Mucosa of descending colon (tissue), 3 donors: ENCODE measurements at regions not wholly inside any gene's neighbourhood (a gene's known extent, or its start where the extent isn't known, plus 50 kb on each side); places are given as distances from the start of the nearest gene placed in this dataset.
A peak's percentile ranks its signal among the peaks of the same experiment; 100 is the strongest.

Experiments
- ATAC-seq: fragments of 200-7000 bp; cut with Tn5 transposase; one replicate; pipeline ENCODE4 v1.9.1; 2020; ENCODE audit warnings: mild to moderate bottlenecking, moderate library complexity
- DNase-seq, 3 donors: peaks; one replicate each; pipeline ENCODE4 v3.0.0-alpha.2; 2020
- H3K36me3 ChIP-seq: fragments of 200-600 bp; one replicate; pipeline ENCODE4 v1.8.0; 2021; ENCODE audit warnings: low read depth, mild to moderate bottlenecking
- H3K4me1 ChIP-seq: fragments of 200-600 bp; one replicate; pipeline ENCODE4 v1.8.0; 2021; ENCODE audit warnings: low read depth, mild to moderate bottlenecking
- H3K4me3 ChIP-seq: fragments of 200-600 bp; one replicate; pipeline ENCODE4 v1.8.0; 2021; ENCODE audit warnings: mild to moderate bottlenecking
- H3K9me3 ChIP-seq: fragments of 200-600 bp; one replicate; pipeline ENCODE4 v1.8.0; 2021; ENCODE audit warnings: mild to moderate bottlenecking
- intact Hi-C, 2 donors: fragments of 100-400 bp; cut with DNase I in 1 of 2; cut with micrococcal nuclease in 1 of 2; formaldehyde crosslinking; loops; one replicate each; pipeline versions ENCODE4 v1.11.0 to v1.11.1; 2022; cut with DNase I, micrococcal nuclease
- TF ChIP-seq, protein P1 (sequence below): fragments of 200-600 bp; IDR thresholded peaks from one replicate; pipeline ENCODE4 v1.8.0; 2022; ENCODE audit warnings: antibody characterized with exemption, mild to moderate bottlenecking
- donor health status: DM: no; HTN: no; CAD: no; lungs with moderate emphysema.
- donor health status: DM: no; HTN: no; CAD: no.
- donor health status: DM: no; HTN: yes; CAD: no.

DNA sequence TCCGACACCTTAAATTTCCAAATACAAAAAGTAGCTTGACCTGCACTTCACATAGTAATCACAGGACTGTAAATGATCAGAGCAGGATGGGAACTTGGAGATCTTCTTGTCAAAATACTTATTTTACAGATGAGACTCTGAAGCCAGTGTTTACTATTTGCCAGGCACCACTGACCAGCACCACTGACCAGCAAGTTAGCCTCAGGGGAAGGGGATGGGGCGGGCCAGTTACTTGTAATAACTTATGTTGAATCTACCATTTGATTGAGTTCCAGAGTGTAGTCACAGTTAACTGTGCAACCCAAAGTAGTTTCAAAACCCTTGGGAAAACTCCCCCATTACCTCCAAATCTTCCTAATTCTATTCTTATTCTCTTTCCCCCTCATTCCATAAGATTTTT lies 278.4 kb downstream of the PCNX1 start:
- TF ChIP-seq, protein P1, sequence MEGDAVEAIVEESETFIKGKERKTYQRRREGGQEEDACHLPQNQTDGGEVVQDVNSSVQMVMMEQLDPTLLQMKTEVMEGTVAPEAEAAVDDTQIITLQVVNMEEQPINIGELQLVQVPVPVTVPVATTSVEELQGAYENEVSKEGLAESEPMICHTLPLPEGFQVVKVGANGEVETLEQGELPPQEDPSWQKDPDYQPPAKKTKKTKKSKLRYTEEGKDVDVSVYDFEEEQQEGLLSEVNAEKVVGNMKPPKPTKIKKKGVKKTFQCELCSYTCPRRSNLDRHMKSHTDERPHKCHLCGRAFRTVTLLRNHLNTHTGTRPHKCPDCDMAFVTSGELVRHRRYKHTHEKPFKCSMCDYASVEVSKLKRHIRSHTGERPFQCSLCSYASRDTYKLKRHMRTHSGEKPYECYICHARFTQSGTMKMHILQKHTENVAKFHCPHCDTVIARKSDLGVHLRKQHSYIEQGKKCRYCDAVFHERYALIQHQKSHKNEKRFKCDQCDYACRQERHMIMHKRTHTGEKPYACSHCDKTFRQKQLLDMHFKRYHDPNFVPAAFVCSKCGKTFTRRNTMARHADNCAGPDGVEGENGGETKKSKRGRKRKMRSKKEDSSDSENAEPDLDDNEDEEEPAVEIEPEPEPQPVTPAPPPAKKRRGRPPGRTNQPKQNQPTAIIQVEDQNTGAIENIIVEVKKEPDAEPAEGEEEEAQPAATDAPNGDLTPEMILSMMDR = no peak
- ATAC-seq (no peak), DNase-seq (no peak)
- Histone ChIP-seq H3K9me3 (no peaks in the 10 kb centered on the region), H3K4me3 (no peak overlapping the region), H3K36me3 (no peaks in the 10 kb centered on the region), H3K4me1 (no peaks in the 10 kb centered on the region)
- intact Hi-C loops = no loop called here

DNA sequence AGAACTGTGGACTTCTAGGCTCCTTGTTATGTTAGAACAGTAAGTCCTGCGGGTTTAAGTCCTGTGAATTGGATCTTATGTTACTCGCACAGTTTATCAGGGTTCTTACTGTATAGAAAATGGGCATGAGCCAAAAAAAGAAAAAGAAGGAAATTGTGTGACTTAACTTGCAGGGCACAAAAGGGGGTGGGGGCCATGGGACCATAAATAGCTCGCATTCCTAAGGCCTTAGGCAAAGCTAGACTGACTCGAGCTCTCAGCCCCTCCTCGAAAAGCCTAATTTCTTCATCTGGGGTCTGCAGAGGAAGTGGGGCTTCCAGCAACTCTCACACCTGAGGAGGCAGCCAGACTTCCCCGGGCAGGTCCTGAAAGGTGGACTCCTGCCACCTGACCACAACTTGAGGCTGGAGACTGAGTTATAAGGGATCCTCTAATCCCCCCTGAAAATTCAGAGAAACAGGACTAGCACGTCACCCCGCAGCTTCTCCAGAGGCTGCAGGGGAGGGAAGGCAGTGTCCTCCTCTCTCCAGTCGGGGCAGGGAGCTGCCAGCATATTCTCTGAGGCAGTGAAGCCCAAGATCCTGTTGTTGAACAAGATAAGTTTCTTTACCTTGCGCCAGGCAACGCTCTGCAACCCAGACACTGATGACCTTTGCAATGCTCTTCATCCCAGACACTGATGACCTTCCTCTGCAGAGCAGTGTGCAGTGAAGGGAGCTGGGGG lies 280.5 kb downstream of the PCNX1 start:
- no peak overlapping the region for H3K4me3 ChIP-seq
- ATAC-seq (peak; percentile 41), DNase-seq (no peak)
- intact Hi-C loops = no loop called here
- no peaks in the 10 kb centered on the region for H3K9me3 ChIP-seq
- TF ChIP-seq, protein P1 = no peak
- H3K36me3 ChIP-seq = no peaks in the 10 kb centered on the region
- no peaks in the 10 kb centered on the region for H3K4me1 ChIP-seq

GRCh38 chr14:71190770-71191374 lies 283.6 kb downstream of the PCNX1 start:
- DNase-seq (no peak), ATAC-seq (no peak)
- H3K36me3 ChIP-seq = no peaks in the 10 kb centered on the region
- no peak overlapping the region for H3K4me3 ChIP-seq
- TF ChIP-seq, protein P1 = no peak
- no peaks in the 10 kb centered on the region for H3K9me3 ChIP-seq
- intact Hi-C loops = no loop called here
- H3K4me1 ChIP-seq = no peaks in the 10 kb centered on the region

- intact Hi-C loops = no loop called here
- Histone ChIP-seq H3K4me3 (no peak overlapping the region), H3K9me3 (no peaks in the 10 kb centered on the region), H3K4me1 (no peaks in the 10 kb centered on the region), H3K36me3 (no peaks in the 10 kb centered on the region)
- TF ChIP-seq, protein P1 = no peak
- ATAC-seq (no peak), DNase-seq (no peak)
Measured at GRCh38 chr14:71193663-71194062, 286.4 kb downstream of the PCNX1 start.

GRCh38 chr14:71194251-71194650 lies 287.0 kb downstream of the PCNX1 start:
- Histone ChIP-seq H3K4me1 (no peaks in the 10 kb centered on the region), H3K4me3 (no peak overlapping the region), H3K36me3 (no peaks in the 10 kb centered on the region), H3K9me3 (no peaks in the 10 kb centered on the region)
- ATAC-seq (no peak), DNase-seq (no peak)
- intact Hi-C loops = no loop called here
- TF ChIP-seq, protein P1 = no peak
